Stimulated activated naive CD8-positive, alpha-beta T cell treated with anti-CD3 and anti-CD28 coated beads, Interleukin-15, Interleukin-2, amounts not matched to agents 100 U/mL and 50 U/mL, for 24 hours (primary cell): ENCODE measurements at regions not wholly inside any gene's neighbourhood (a gene's known extent, or its start where the extent isn't known, plus 50 kb on each side); places are given as distances from the start of the nearest gene placed in this dataset.

Experiments used
- ATAC-seq: fragments of 150-1000 bp; cut with Tn5 transposase; one replicate; pipeline ENCODE4 v1.10.0; 2021
- DNase-seq: peaks from one replicate; pipeline ENCODE4 v3.0.0; 2021

GRCh38 chr5:123813264-123813663, 301.3 kb downstream of the CSNK1G3 start:
- ATAC-seq (no peak), DNase-seq (no peak)

GRCh38 chr5:123811831-123812230, 299.9 kb downstream of the CSNK1G3 start:
- no peak for ATAC-seq
- no peak for DNase-seq

- DNase-seq (no peak), ATAC-seq (no peak)
Measured at GRCh38 chr5:123810746-123811340, 298.9 kb downstream of the CSNK1G3 start.

- ATAC-seq (no peak), DNase-seq (no peak)
Measured at GRCh38 chr5:123810253-123810652, 298.3 kb downstream of the CSNK1G3 start.

GRCh38 chr5:123809594-123810221, 297.7 kb downstream of the CSNK1G3 start:
- no peak for ATAC-seq
- no peak for DNase-seq

- DNase-seq = no peak
- ATAC-seq = no peak
Measured at GRCh38 chr5:123808461-123809380, 296.7 kb downstream of the CSNK1G3 start.

GRCh38 chr5:123807177-123807945, 295.4 kb downstream of the CSNK1G3 start:
- DNase-seq = no peak
- no peak for ATAC-seq

GRCh38 chr5:123806644-123807043, 294.7 kb downstream of the CSNK1G3 start:
- no peak for ATAC-seq
- DNase-seq = no peak

- ATAC-seq (no peak), DNase-seq (no peak)
Measured at GRCh38 chr5:123805300-123805699, 293.3 kb downstream of the CSNK1G3 start.

GRCh38 chr5:123803359-123803758, 291.4 kb downstream of the CSNK1G3 start:
- DNase-seq = no peak
- no peak for ATAC-seq

- ATAC-seq = no peak
- no peak for DNase-seq
Measured at GRCh38 chr5:123802298-123802951, 290.4 kb downstream of the CSNK1G3 start.

- ATAC-seq (no peak), DNase-seq (no peak)
Measured at GRCh38 chr5:123800640-123801039, 288.7 kb downstream of the CSNK1G3 start.

GRCh38 chr5:123795688-123796087, 283.7 kb downstream of the CSNK1G3 start:
- DNase-seq (no peak), ATAC-seq (no peak)

- DNase-seq (no peak), ATAC-seq (no peak)
Measured at GRCh38 chr5:123790226-123790625, 278.2 kb downstream of the CSNK1G3 start.

- ATAC-seq = no peak
Measured at GRCh38 chr5:123787635-123788034, 275.7 kb downstream of the CSNK1G3 start.

GRCh38 chr5:123787136-123787535, 275.2 kb downstream of the CSNK1G3 start:
- ATAC-seq (no peak), DNase-seq (no peak)

More at GRCh38 chr5:123787635-123788034, 275.7 kb downstream of the CSNK1G3 start:
- DNase-seq = no peak

- no peak for ATAC-seq
- no peak for DNase-seq
Measured at GRCh38 chr5:123786411-123786810, 274.4 kb downstream of the CSNK1G3 start.

- DNase-seq (no peak), ATAC-seq (no peak)
Measured at GRCh38 chr5:123785162-123786071, 273.4 kb downstream of the CSNK1G3 start.

- no peak for DNase-seq
- ATAC-seq = no peak
Measured at GRCh38 chr5:123783421-123783820, 271.4 kb downstream of the CSNK1G3 start.

GRCh38 chr5:123778641-123779040, 266.7 kb downstream of the CSNK1G3 start:
- ATAC-seq = no peak
- no peak for DNase-seq

GRCh38 chr5:123776761-123777160, 264.8 kb downstream of the CSNK1G3 start:
- ATAC-seq = no peak
- no peak for DNase-seq
